Activated CD8-positive, alpha-beta T cell treated with anti-CD3 and anti-CD28 coated beads for 36 hours (primary cell): ENCODE measurements at regions not wholly inside any gene's neighbourhood (a gene's known extent, or its start where the extent isn't known, plus 50 kb on each side); places are given as distances from the start of the nearest gene placed in this dataset.
"Not testable (repeated sequence)": the region's sequence is repeated elsewhere in the genome, so short reads cannot be mapped to it uniquely, and the experiment has no call there.

Experiments used
- ATAC-seq: fragments of 200-7000 bp; cut with Tn5 transposase; one replicate; pipeline ENCODE4 v1.10.0; 2021; ENCODE audit warnings: mild to moderate bottlenecking, moderate library complexity
- CTCF ChIA-PET: fragments of 350-600 bp; sonication (Branson Sonifier 250); formaldehyde crosslinking; loops from one replicate; lab custom pipeline; 2021; ENCODE audit warnings: antibody characterized with exemption; lab: Charles Lee
- POLR2A ChIA-PET: fragments of 350-600 bp; sonication (Branson Sonifier 250); formaldehyde crosslinking; loops from one replicate; lab custom pipeline; 2021; ENCODE audit warnings: antibody characterized with exemption; lab: Charles Lee
- DNase-seq: peaks from one replicate; pipeline ENCODE4 v3.0.0-alpha.2; 2020
- H3K27ac Mint-ChIP-seq: one replicate; pipeline ENCODE4 v1.8.0; 2021; ENCODE audit warnings: mild to moderate bottlenecking, mixed read lengths
- H3K27me3 Mint-ChIP-seq: one replicate; pipeline ENCODE4 v1.8.0; 2021; ENCODE audit warnings: mixed read lengths
- H3K36me3 Mint-ChIP-seq: one replicate; pipeline ENCODE4 v1.8.0; 2021; ENCODE audit warnings: low read depth, mixed read lengths
- H3K4me1 Mint-ChIP-seq: one replicate; pipeline ENCODE4 v1.8.0; 2021; ENCODE audit warnings: low read depth, mixed read lengths
- H3K4me3 Mint-ChIP-seq: one replicate; pipeline ENCODE4 v1.8.0; 2021; ENCODE audit warnings: mild to moderate bottlenecking, moderate library complexity, mixed read lengths
- H3K9me3 Mint-ChIP-seq: one replicate; pipeline ENCODE4 v1.8.0; 2021; ENCODE audit warnings: mixed read lengths
- CTCF ChIP-seq: fragments of 200-600 bp; IDR thresholded peaks from one replicate; pipeline ENCODE4 v1.8.0; 2022; ENCODE audit warnings: antibody characterized with exemption, mild to moderate bottlenecking
- intact Hi-C: fragments of 100-400 bp; cut with micrococcal nuclease; formaldehyde crosslinking; loops from one replicate; pipeline ENCODE4 v1.10.0; 2022

GRCh38 chr20:11176431-11176830 lies 502.6 kb upstream of the JAG1 start:
- TF ChIP-seq CTCF = no peak
- peaks cover 3% of the 10 kb centered on the region for H3K9me3 Mint-ChIP-seq
- no peak overlapping the region for H3K4me3 Mint-ChIP-seq
- CTCF ChIA-PET = no interaction called here
- no peaks in the 10 kb centered on the region for H3K4me1 Mint-ChIP-seq
- ATAC-seq = no peak
- H3K27ac Mint-ChIP-seq = no peak overlapping the region
- POLR2A ChIA-PET = no interaction called here
- no peaks in the 10 kb centered on the region for H3K36me3 Mint-ChIP-seq
- DNase-seq = no peak
- no peaks in the 10 kb centered on the region for H3K27me3 Mint-ChIP-seq
- intact Hi-C loops = no loop called here

DNA sequence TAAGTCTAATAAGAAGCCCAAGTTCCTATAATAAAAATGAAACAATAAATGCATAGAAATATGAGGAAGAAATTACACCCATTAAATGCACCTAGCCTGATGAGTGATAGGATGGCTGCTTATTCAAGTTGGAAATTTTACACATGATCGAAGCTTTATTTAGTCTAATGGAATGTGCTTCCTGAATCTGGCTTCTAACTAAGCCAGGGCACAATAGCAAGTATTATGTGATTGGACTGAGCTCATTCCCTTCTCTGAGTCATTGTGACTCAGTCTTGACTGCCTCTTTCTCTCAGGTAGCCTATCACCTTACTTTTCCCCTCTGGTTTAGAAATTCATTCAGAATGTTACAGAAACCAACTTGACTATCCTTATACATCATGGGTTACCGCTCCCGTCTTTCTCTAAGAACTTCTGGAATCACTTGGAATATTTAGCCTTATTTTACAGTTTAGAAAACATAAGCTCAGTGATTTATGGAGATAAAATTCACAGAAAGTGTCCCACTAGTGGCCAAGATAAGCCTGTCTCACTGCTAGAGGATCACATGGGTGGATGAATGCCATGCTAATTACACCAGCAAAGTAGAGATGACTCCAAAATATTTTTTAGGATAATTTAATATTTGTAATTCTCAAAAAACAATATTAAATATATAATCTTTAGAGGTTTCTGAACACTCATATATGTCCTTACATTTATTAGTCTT lies 505.3 kb upstream of the JAG1 start:
- no peak for TF ChIP-seq CTCF
- peaks cover 3% of the 10 kb centered on the region for H3K9me3 Mint-ChIP-seq
- no peaks in the 10 kb centered on the region for H3K36me3 Mint-ChIP-seq
- no peak overlapping the region for H3K4me3 Mint-ChIP-seq
- POLR2A ChIA-PET = no interaction called here
- no peak overlapping the region for H3K27ac Mint-ChIP-seq
- ATAC-seq = no peak
- CTCF ChIA-PET = no interaction called here
- H3K4me1 Mint-ChIP-seq = no peaks in the 10 kb centered on the region
- H3K27me3 Mint-ChIP-seq = no peaks in the 10 kb centered on the region
- intact Hi-C loops = no loop called here
- DNase-seq = no peak

DNA sequence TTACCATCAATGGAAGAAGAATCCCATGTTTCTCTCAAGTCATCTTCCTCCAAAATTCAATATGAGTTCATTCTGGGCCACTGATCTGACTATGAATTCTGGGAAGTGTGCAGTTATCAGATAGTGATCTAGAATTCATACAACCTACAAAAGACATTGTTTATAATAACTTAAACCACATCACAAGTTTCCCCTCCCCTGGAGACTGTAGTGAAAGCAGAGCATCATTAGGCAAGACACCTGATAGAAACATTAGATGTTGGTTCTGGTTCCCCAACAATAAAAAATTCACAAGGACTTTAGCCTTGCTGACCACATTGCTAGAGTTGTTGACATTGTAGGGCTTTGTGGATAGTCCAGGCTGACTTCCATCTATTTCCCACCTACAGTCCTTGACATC lies 506.4 kb upstream of the JAG1 start:
- ChIA-PET POLR2A (no interaction called here), CTCF (no interaction called here)
- no peak for ATAC-seq
- Mint-ChIP-seq H3K27me3 (no peaks in the 10 kb centered on the region), H3K27ac (no peak overlapping the region), H3K4me3 (no peak overlapping the region), H3K4me1 (no peaks in the 10 kb centered on the region), H3K36me3 (no peaks in the 10 kb centered on the region), H3K9me3 (peaks cover 3% of the 10 kb centered on the region)
- TF ChIP-seq CTCF = no peak
- DNase-seq = no peak
- intact Hi-C loops = no loop called here

- not testable (repeated sequence) for H3K27me3 Mint-ChIP-seq
Measured at GRCh38 chr20:11181129-11181528, 507.3 kb upstream of the JAG1 start.

DNA sequence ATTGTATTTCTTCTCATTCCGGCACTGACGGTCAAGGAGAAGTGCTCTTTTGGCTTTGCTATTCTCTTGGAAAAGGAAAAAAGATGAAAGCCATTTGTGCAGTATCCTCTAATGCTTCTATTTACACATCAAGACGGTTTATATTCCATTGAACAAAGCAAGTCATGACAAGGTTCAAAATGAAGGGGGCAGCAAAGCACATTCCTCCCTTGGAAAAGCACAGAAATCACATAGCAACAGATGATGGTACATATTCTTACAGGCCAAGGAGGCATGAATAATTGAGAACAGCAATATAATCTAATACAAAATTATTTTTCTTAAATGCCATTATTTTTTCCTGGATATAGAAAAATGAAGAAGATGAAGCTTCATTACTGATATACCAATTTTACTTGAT lies 508.2 kb upstream of the JAG1 start:
- Mint-ChIP-seq H3K27me3 (no peaks in the 10 kb centered on the region), H3K4me1 (no peaks in the 10 kb centered on the region), H3K36me3 (no peaks in the 10 kb centered on the region), H3K27ac (no peak overlapping the region), H3K4me3 (no peak overlapping the region), H3K9me3 (peaks cover 3% of the 10 kb centered on the region)
- TF ChIP-seq CTCF = no peak
- POLR2A ChIA-PET = no interaction called here
- intact Hi-C loops = no loop called here
- ATAC-seq (no peak), DNase-seq (no peak)
- CTCF ChIA-PET = no interaction called here

More at GRCh38 chr20:11181129-11181528, 507.3 kb upstream of the JAG1 start:
- DNase-seq, POLR2A ChIA-PET, H3K4me3 Mint-ChIP-seq, ATAC-seq, H3K36me3 Mint-ChIP-seq, H3K27ac Mint-ChIP-seq, H3K9me3 Mint-ChIP-seq, intact Hi-C loops, CTCF ChIA-PET, H3K4me1 Mint-ChIP-seq: not testable (repeated sequence)
